ENCODE measurements at regions not wholly inside any gene's neighbourhood (a gene's known extent, or its start where the extent isn't known, plus 50 kb on each side); places are given as distances from the start of the nearest gene placed in this dataset.

GRCh38 chr3:75048650-75049049 lies 434.2 kb upstream of the CNTN3 start:
- Histone ChIP-seq H3K4me3 (ENCODE audit: low read depth in 1 of 5, low read length in 5 of 5) (no peak overlapping the region), H3K27me3 (ENCODE audit: control insufficient read depth in 5 of 5, insufficient read depth in 4 of 5, low read length in 5 of 5) (no peaks in the 10 kb centered on the region), H3K4me1 (ENCODE audit: control insufficient read depth in 5 of 5, insufficient read depth in 5 of 5, low read length in 5 of 5) (no peaks in the 10 kb centered on the region), H3K9ac (ENCODE audit: low read length in 5 of 5) (no peak overlapping the region), H3K9me3 (ENCODE audit: control insufficient read depth in 5 of 5, low read length in 5 of 5) (peaks cover 0 to 9% (median 5%) of the 10 kb centered on the region in 5 donors), H3K36me3 (ENCODE audit: control insufficient read depth in 5 of 5, insufficient read depth in 5 of 5, low read length in 5 of 5) (no peaks in the 10 kb centered on the region), H3K27ac (ENCODE audit: low read depth, low read length) (no peak overlapping the region)

DNA sequence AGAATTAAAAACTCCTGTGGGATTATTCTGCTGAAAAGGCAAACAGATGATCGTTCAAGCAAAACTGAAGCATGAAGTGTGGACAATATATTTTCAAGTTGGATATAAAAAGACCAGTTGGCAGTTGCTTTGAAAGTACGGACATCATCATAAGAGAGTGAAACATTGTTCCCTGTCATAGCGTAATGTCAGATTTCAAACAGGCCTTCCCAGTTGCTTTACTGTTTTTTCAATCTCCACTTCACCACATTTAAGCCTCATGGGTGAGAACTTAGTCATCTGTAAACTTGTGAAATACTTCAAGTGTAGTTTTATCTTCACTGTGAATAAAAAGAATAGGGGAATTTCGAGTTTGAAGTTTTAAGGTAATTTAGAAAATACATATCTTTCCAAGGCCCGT lies 435.1 kb upstream of the CNTN3 start:
- Histone ChIP-seq H3K27ac (ENCODE audit: low read depth, low read length) (no peak overlapping the region), H3K27me3 (ENCODE audit: control insufficient read depth in 5 of 5, insufficient read depth in 4 of 5, low read length in 5 of 5) (no peaks in the 10 kb centered on the region), H3K9ac (ENCODE audit: low read length in 5 of 5) (no peak overlapping the region), H3K4me3 (ENCODE audit: low read depth in 1 of 5, low read length in 5 of 5) (no peak overlapping the region), H3K4me1 (ENCODE audit: control insufficient read depth in 5 of 5, insufficient read depth in 5 of 5, low read length in 5 of 5) (no peaks in the 10 kb centered on the region), H3K36me3 (ENCODE audit: control insufficient read depth in 5 of 5, insufficient read depth in 5 of 5, low read length in 5 of 5) (no peaks in the 10 kb centered on the region), H3K9me3 (ENCODE audit: control insufficient read depth in 5 of 5, low read length in 5 of 5) (peaks cover 0 to 9% (median 0%) of the 10 kb centered on the region in 5 donors)

GRCh38 chr3:75059120-75059519 lies 444.7 kb upstream of the CNTN3 start:
- Histone ChIP-seq H3K36me3 (ENCODE audit: control insufficient read depth in 5 of 5, insufficient read depth in 5 of 5, low read length in 5 of 5) (no peaks in the 10 kb centered on the region), H3K4me3 (ENCODE audit: low read depth in 1 of 5, low read length in 5 of 5) (no peak overlapping the region), H3K27ac (ENCODE audit: low read depth, low read length) (no peak overlapping the region), H3K9ac (ENCODE audit: low read length in 5 of 5) (no peak overlapping the region), H3K27me3 (ENCODE audit: control insufficient read depth in 5 of 5, insufficient read depth in 4 of 5, low read length in 5 of 5) (no peaks in the 10 kb centered on the region), H3K4me1 (ENCODE audit: control insufficient read depth in 5 of 5, insufficient read depth in 5 of 5, low read length in 5 of 5) (no peaks in the 10 kb centered on the region), H3K9me3 (ENCODE audit: control insufficient read depth in 5 of 5, low read length in 5 of 5) (no peaks in the 10 kb centered on the region)

DNA sequence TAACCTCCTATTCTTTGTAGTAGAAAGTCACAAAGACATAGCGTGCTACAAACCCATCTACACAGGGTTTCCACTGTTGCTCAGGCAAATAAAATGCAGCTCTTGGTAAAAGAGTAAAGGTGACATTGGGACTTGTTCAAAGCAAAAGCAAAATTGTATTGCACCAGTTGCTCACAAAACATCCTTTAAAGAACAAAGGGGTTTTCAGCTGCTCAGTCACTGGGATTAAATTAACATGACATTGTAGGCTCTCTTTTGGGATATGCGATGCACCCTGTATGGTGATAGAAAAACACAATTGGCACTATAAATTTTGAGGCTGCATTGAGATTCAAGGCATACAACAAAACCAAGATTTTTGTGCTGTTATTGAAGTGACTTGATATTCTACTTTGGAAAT lies 447.3 kb upstream of the CNTN3 start:
- Histone ChIP-seq H3K4me1 (ENCODE audit: control insufficient read depth in 5 of 5, insufficient read depth in 5 of 5, low read length in 5 of 5) (no peaks in the 10 kb centered on the region), H3K4me3 (ENCODE audit: low read depth in 1 of 5, low read length in 5 of 5) (no peak overlapping the region), H3K9ac (ENCODE audit: low read length in 5 of 5) (no peak overlapping the region)

GRCh38 chr3:75075158-75075557 lies 460.7 kb upstream of the CNTN3 start:
- peaks cover 0 to 3% (median 0%) of the 10 kb centered on the region in 5 donors for H3K9me3 ChIP-seq (ENCODE audit: control insufficient read depth in 5 of 5, low read length in 5 of 5)
- H3K36me3 ChIP-seq (ENCODE audit: control insufficient read depth in 5 of 5, insufficient read depth in 5 of 5, low read length in 5 of 5), result no peaks in the 10 kb centered on the region
- no peak overlapping the region for H3K9ac ChIP-seq (ENCODE audit: low read length in 5 of 5)
- H3K4me1 ChIP-seq (ENCODE audit: control insufficient read depth in 5 of 5, insufficient read depth in 5 of 5, low read length in 5 of 5), result no peaks in the 10 kb centered on the region
- H3K4me3 ChIP-seq (ENCODE audit: low read depth in 1 of 5, low read length in 5 of 5), result no peak overlapping the region
- H3K27me3 ChIP-seq (ENCODE audit: control insufficient read depth in 5 of 5, insufficient read depth in 4 of 5, low read length in 5 of 5), result no peaks in the 10 kb centered on the region
- H3K27ac ChIP-seq (ENCODE audit: low read depth, low read length), result no peak overlapping the region

More for the DNA sequence above, 447.3 kb upstream of the CNTN3 start:
- H3K27me3 ChIP-seq (ENCODE audit: control insufficient read depth in 5 of 5, insufficient read depth in 4 of 5, low read length in 5 of 5), result no peaks in the 10 kb centered on the region
- no peaks in the 10 kb centered on the region for H3K36me3 ChIP-seq (ENCODE audit: control insufficient read depth in 5 of 5, insufficient read depth in 5 of 5, low read length in 5 of 5)
- H3K9me3 ChIP-seq (ENCODE audit: control insufficient read depth in 5 of 5, low read length in 5 of 5), result no peaks in the 10 kb centered on the region
- H3K27ac ChIP-seq (ENCODE audit: low read depth, low read length), result no peak overlapping the region

DNA sequence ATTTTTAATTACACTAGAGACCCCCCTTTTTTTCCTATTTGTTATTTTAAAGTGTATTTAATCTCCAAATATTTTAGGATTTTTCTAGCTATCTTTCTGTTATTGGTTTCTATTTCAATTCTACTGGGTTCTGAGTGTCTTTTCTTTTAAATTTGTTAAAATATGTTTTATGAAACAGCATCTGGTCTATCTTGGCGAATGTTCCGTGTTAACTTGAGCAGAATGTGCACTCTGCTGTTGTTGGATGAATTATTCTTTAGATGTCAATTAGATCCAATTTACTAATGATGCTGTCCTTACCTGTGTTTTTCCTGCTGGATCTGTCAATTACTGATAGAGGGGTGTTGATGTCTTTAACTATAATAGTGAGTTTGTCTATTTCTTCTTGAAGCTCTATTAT lies 462.0 kb upstream of the CNTN3 start:
- no peaks in the 10 kb centered on the region for H3K4me1 ChIP-seq (ENCODE audit: control insufficient read depth in 5 of 5, insufficient read depth in 5 of 5, low read length in 5 of 5)
- H3K36me3 ChIP-seq (ENCODE audit: control insufficient read depth in 5 of 5, insufficient read depth in 5 of 5, low read length in 5 of 5), result no peaks in the 10 kb centered on the region
- H3K9me3 ChIP-seq (ENCODE audit: control insufficient read depth in 5 of 5, low read length in 5 of 5), result peaks cover 0 to 3% (median 0%) of the 10 kb centered on the region in 5 donors
- no peak overlapping the region for H3K27ac ChIP-seq (ENCODE audit: low read depth, low read length)
- H3K4me3 ChIP-seq (ENCODE audit: low read depth in 1 of 5, low read length in 5 of 5), result no peak overlapping the region
- H3K9ac ChIP-seq (ENCODE audit: low read length in 5 of 5), result no peak overlapping the region
- H3K27me3 ChIP-seq (ENCODE audit: control insufficient read depth in 5 of 5, insufficient read depth in 4 of 5, low read length in 5 of 5), result no peaks in the 10 kb centered on the region

DNA sequence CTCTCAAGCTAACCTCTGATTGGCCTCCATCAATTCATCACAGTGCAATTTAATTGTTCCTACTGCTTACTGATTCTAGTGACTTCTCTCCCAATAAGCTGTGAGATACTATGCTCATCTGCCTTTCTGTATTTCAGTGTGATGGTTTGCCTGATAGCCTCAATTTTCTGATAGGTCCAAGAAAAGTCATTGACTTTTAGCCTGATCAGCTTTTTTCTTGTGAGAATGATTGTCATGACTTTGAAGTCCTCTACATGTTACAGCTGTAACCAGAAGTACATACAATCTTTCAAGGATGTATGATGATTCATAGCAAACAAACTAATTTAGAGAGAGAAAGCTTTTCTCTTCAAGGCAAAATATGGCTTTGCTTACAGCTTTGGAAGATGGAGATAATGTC lies 463.8 kb upstream of the CNTN3 start:
- no peak overlapping the region for H3K27ac ChIP-seq (ENCODE audit: low read depth, low read length)
- no peaks in the 10 kb centered on the region for H3K4me1 ChIP-seq (ENCODE audit: control insufficient read depth in 5 of 5, insufficient read depth in 5 of 5, low read length in 5 of 5)
- no peaks in the 10 kb centered on the region for H3K36me3 ChIP-seq (ENCODE audit: control insufficient read depth in 5 of 5, insufficient read depth in 5 of 5, low read length in 5 of 5)
- H3K27me3 ChIP-seq (ENCODE audit: control insufficient read depth in 5 of 5, insufficient read depth in 4 of 5, low read length in 5 of 5), result no peaks in the 10 kb centered on the region
- H3K9me3 ChIP-seq (ENCODE audit: control insufficient read depth in 5 of 5, low read length in 5 of 5), result peaks cover 0 to 3% (median 0%) of the 10 kb centered on the region in 5 donors
- H3K4me3 ChIP-seq (ENCODE audit: low read depth in 1 of 5, low read length in 5 of 5), result no peak overlapping the region
- no peak overlapping the region for H3K9ac ChIP-seq (ENCODE audit: low read length in 5 of 5)

DNA sequence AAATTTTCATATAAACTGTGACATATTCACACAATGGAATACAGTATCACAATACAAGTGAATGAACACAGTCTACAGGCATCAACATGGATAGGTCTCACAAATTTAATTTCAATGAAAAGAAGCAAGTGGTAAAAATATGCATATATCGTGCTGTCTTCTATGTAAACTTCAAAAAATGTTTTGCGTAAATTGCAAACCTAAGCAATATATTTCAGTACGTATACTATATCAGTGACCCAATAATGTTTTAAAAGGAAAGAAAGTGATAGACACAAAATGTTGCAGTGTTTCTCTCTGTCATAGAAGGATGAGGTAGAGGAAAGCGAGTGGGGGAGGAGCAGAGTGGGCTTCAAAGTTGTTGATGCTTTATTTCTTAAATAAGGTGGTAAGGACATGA lies 468.4 kb upstream of the CNTN3 start:
- H3K36me3 ChIP-seq (ENCODE audit: control insufficient read depth in 5 of 5, insufficient read depth in 5 of 5, low read length in 5 of 5), result no peaks in the 10 kb centered on the region
- H3K4me1 ChIP-seq (ENCODE audit: control insufficient read depth in 5 of 5, insufficient read depth in 5 of 5, low read length in 5 of 5), result no peaks in the 10 kb centered on the region
- H3K27me3 ChIP-seq (ENCODE audit: control insufficient read depth in 5 of 5, insufficient read depth in 4 of 5, low read length in 5 of 5), result no peaks in the 10 kb centered on the region
- no peak overlapping the region for H3K27ac ChIP-seq (ENCODE audit: low read depth, low read length)
- H3K9me3 ChIP-seq (ENCODE audit: control insufficient read depth in 5 of 5, low read length in 5 of 5), result peaks cover 0 to 1% (median 0%) of the 10 kb centered on the region in 5 donors
- H3K4me3 ChIP-seq (ENCODE audit: low read depth in 1 of 5, low read length in 5 of 5), result no peak overlapping the region
- H3K9ac ChIP-seq (ENCODE audit: low read length in 5 of 5), result no peak overlapping the region

DNA sequence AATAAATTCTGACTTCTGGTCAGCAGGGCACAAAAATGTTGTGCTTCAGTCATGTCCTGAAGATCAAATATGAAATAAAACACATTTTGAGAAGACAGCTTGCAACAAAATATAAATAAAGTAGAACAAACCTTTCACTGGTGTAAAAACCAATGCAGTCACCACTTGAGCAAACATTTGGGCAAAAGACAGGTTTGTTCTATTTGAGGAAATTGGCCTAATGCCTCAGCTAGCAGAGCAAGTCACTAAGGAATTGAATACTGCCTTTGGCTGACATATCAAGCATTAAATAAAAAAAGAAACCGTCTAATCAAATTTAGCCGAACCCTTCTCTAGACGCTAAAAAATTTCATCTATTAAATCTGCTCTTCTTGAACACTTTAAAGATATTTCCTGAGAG lies 475.4 kb upstream of the CNTN3 start:
- Histone ChIP-seq H3K9ac (ENCODE audit: low read length in 5 of 5) (no peak overlapping the region), H3K36me3 (ENCODE audit: control insufficient read depth in 5 of 5, insufficient read depth in 5 of 5, low read length in 5 of 5) (no peaks in the 10 kb centered on the region), H3K27ac (ENCODE audit: low read depth, low read length) (no peak overlapping the region), H3K4me1 (ENCODE audit: control insufficient read depth in 5 of 5, insufficient read depth in 5 of 5, low read length in 5 of 5) (no peaks in the 10 kb centered on the region), H3K27me3 (ENCODE audit: control insufficient read depth in 5 of 5, insufficient read depth in 4 of 5, low read length in 5 of 5) (no peaks in the 10 kb centered on the region), H3K4me3 (ENCODE audit: low read depth in 1 of 5, low read length in 5 of 5) (no peak overlapping the region), H3K9me3 (ENCODE audit: control insufficient read depth in 5 of 5, low read length in 5 of 5) (no peaks in the 10 kb centered on the region)

DNA sequence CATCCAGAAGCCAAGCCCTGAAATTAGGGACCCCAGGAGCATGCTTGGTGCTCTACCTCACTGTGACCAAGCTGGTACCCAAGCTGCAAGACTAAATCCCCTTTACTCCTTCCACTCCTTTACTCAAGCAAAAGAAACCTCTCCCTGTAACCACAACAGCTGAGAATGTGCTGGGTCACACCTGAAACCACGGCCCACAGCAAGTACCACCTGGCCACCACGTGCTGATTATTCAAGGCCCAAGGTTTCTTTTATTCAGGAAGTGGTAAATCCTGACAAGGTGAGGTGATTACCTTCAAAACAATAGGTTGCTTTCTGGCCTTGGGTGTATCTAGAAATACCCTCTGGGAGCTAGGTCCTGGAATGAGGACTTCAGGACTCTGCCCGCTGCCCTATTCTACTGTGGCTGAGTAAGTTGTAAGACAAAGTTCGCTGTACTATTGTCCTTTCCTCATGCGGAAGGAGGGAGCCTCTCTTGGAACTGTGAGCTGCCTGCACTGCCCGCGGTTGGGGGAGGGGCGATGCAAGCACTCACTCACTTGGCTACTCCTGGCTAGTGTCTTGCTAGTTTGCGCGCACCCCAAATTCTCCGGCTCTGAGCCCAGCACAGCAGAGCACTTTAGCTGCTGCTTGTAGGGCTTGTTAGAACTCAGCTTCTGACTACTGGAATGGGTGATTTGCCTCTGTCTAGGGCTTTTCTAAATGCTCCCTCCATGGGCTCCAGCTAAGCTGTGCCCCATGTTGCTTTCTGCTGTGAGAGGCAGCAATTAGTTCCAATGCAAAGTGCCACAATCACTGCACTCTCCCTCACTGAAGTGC lies 487.1 kb upstream of the CNTN3 start:
- no peaks in the 10 kb centered on the region for H3K36me3 ChIP-seq (ENCODE audit: control insufficient read depth in 5 of 5, insufficient read depth in 5 of 5, low read length in 5 of 5)
- no peaks in the 10 kb centered on the region for H3K27me3 ChIP-seq (ENCODE audit: control insufficient read depth in 5 of 5, insufficient read depth in 4 of 5, low read length in 5 of 5)
- H3K27ac ChIP-seq (ENCODE audit: low read depth, low read length), result no peak overlapping the region
- no peak overlapping the region for H3K4me3 ChIP-seq (ENCODE audit: low read depth in 1 of 5, low read length in 5 of 5)
- no peaks in the 10 kb centered on the region for H3K4me1 ChIP-seq (ENCODE audit: control insufficient read depth in 5 of 5, insufficient read depth in 5 of 5, low read length in 5 of 5)
- no peak overlapping the region for H3K9ac ChIP-seq (ENCODE audit: low read length in 5 of 5)
- peaks cover 2 to 15% (median 6%) of the 10 kb centered on the region in 5 donors for H3K9me3 ChIP-seq (ENCODE audit: control insufficient read depth in 5 of 5, low read length in 5 of 5)
